ENCODE measurements at regions not wholly inside any gene's neighbourhood (a gene's known extent, or its start where the extent isn't known, plus 50 kb on each side); places are given as distances from the start of the nearest gene placed in this dataset.

GRCh38 chr12:77364400-77364799 is 299.0 kb upstream of the E2F7 start:
- ATAC-seq (no peak), DNase-seq (ENCODE audit: low read depth, low spot score) (no peak), FAIRE-seq (no peak)
- BruUV-seq (replicated peaks), result no TSS peak
- WGBS (ENCODE audit: insufficient coverage, insufficient replicate concordance, low lambda C conversion rate, missing lambda C conversion rate), result 54% methylated on average over 1 of the region's 1 CpG
- no peaks in the 10 kb centered on the region for H3K9me3 ChIP-seq (replicated peaks; ENCODE audit: control insufficient read depth, insufficient read depth, low read length)
- H3K4me2 ChIP-seq (ENCODE audit: control insufficient read depth, insufficient read depth), result no peak overlapping the region
- ChIA-PET CTCF (no interaction called here), RAD21 (ENCODE audit: unreplicated experiment) (no interaction called here), SMC1A (ENCODE audit: uncharacterized antibody, unreplicated experiment) (no interaction called here), POLR2A (no interaction called here)
- intact Hi-C loops (cut with micrococcal nuclease; ENCODE audit: unreplicated experiment) (no loop called here), in situ Hi-C loops (cut with MboI) (no loop called here)
- H3K36me3 ChIP-seq (ENCODE audit: control insufficient read depth in 2 of 2, insufficient read depth in 2 of 2, low read length in 1 of 2), result no peaks in the 10 kb centered on the region
- H3K4me3 ChIP-seq, result no peak overlapping the region
- no peak overlapping the region for H2AFZ ChIP-seq (ENCODE audit: control insufficient read depth, low read depth, low read length)
- no peak overlapping the region for H3K9ac ChIP-seq (ENCODE audit: control insufficient read depth, insufficient read depth, low read length)
- no peak overlapping the region for H3K27ac ChIP-seq (ENCODE audit: control insufficient read depth, insufficient read depth)
- H3K4me1 ChIP-seq (ENCODE audit: control insufficient read depth, insufficient read depth, low read length), result no peaks in the 10 kb centered on the region
- no peaks in the 10 kb centered on the region for H3K79me2 ChIP-seq (ENCODE audit: control insufficient read depth, insufficient read depth, low read length)
- no peak for TF ChIP-seq RFX5 (IDR thresholded peaks at IDR 0.05; ENCODE audit: low read depth, low read length)
- TF ChIP-seq, protein P1, sequence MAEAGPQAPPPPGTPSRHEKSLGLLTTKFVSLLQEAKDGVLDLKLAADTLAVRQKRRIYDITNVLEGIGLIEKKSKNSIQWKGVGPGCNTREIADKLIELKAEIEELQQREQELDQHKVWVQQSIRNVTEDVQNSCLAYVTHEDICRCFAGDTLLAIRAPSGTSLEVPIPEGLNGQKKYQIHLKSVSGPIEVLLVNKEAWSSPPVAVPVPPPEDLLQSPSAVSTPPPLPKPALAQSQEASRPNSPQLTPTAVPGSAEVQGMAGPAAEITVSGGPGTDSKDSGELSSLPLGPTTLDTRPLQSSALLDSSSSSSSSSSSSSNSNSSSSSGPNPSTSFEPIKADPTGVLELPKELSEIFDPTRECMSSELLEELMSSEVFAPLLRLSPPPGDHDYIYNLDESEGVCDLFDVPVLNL (IDR thresholded peaks at IDR 0.05; ENCODE audit: low read depth, low read length), result no peak
- TF ChIP-seq, protein P2, sequence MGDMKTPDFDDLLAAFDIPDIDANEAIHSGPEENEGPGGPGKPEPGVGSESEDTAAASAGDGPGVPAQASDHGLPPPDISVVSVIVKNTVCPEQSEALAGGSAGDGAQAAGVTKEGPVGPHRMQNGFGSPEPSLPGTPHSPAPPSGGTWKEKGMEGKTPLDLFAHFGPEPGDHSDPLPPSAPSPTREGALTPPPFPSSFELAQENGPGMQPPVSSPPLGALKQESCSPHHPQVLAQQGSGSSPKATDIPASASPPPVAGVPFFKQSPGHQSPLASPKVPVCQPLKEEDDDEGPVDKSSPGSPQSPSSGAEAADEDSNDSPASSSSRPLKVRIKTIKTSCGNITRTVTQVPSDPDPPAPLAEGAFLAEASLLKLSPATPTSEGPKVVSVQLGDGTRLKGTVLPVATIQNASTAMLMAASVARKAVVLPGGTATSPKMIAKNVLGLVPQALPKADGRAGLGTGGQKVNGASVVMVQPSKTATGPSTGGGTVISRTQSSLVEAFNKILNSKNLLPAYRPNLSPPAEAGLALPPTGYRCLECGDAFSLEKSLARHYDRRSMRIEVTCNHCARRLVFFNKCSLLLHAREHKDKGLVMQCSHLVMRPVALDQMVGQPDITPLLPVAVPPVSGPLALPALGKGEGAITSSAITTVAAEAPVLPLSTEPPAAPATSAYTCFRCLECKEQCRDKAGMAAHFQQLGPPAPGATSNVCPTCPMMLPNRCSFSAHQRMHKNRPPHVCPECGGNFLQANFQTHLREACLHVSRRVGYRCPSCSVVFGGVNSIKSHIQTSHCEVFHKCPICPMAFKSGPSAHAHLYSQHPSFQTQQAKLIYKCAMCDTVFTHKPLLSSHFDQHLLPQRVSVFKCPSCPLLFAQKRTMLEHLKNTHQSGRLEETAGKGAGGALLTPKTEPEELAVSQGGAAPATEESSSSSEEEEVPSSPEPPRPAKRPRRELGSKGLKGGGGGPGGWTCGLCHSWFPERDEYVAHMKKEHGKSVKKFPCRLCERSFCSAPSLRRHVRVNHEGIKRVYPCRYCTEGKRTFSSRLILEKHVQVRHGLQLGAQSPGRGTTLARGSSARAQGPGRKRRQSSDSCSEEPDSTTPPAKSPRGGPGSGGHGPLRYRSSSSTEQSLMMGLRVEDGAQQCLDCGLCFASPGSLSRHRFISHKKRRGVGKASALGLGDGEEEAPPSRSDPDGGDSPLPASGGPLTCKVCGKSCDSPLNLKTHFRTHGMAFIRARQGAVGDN (IDR thresholded peaks at IDR 0.05), result no peak
- TF ChIP-seq, protein P3, sequence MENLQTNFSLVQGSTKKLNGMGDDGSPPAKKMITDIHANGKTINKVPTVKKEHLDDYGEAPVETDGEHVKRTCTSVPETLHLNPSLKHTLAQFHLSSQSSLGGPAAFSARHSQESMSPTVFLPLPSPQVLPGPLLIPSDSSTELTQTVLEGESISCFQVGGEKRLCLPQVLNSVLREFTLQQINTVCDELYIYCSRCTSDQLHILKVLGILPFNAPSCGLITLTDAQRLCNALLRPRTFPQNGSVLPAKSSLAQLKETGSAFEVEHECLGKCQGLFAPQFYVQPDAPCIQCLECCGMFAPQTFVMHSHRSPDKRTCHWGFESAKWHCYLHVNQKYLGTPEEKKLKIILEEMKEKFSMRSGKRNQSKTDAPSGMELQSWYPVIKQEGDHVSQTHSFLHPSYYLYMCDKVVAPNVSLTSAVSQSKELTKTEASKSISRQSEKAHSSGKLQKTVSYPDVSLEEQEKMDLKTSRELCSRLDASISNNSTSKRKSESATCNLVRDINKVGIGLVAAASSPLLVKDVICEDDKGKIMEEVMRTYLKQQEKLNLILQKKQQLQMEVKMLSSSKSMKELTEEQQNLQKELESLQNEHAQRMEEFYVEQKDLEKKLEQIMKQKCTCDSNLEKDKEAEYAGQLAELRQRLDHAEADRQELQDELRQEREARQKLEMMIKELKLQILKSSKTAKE (IDR thresholded peaks at IDR 0.05; ENCODE audit: low read depth, poor library complexity, severe bottlenecking), result no peak
- no peaks in the 10 kb centered on the region for H3K27me3 ChIP-seq (replicated peaks in 1 of 2; ENCODE audit: control insufficient read depth in 2 of 2, insufficient read depth in 2 of 2, low read length in 1 of 2)
- H4K20me1 ChIP-seq (ENCODE audit: control insufficient read depth, insufficient read depth), result no peaks in the 10 kb centered on the region

Measured in GM12878 (cell line).